Suprapubic skin (tissue), 4 donors: ENCODE measurements at regions not wholly inside any gene's neighbourhood (a gene's known extent, or its start where the extent isn't known, plus 50 kb on each side); places are given as distances from the start of the nearest gene placed in this dataset.
"Not testable (repeated sequence)": the region's sequence is repeated elsewhere in the genome, so short reads cannot be mapped to it uniquely, and the experiment has no call there.

Experiments used
- DNase-seq, 2 donors: peaks; one replicate each; pipeline ENCODE4 v3.0.0-alpha.2; 2019; ENCODE audit warnings: low spot score in 2 of 2
- H3K27ac ChIP-seq: fragments of 200-600 bp; sonication (generic); one replicate; pipeline ENCODE4 v1.5.1; 2019
- H3K27me3 ChIP-seq: fragments of 200-600 bp; sonication (generic); one replicate; pipeline ENCODE4 v1.5.1; 2019
- H3K36me3 ChIP-seq: fragments of 200-600 bp; sonication (generic); one replicate; pipeline ENCODE4 v1.5.1; 2019
- H3K4me1 ChIP-seq: fragments of 200-600 bp; sonication (generic); one replicate; pipeline ENCODE4 v1.5.1; 2019
- H3K4me3 ChIP-seq: fragments of 200-600 bp; sonication (generic); one replicate; pipeline ENCODE4 v1.5.1; 2019; ENCODE audit warnings: mild to moderate bottlenecking
- H3K9me3 ChIP-seq: fragments of 200-600 bp; sonication (generic); one replicate; pipeline ENCODE4 v1.5.1; 2019
- EP300 ChIP-seq: sonication (generic); formaldehyde crosslinking; IDR thresholded peaks from one replicate; pipeline ENCODE4 v1.6.1; 2017; ENCODE audit warnings: antibody characterized with exemption
- POLR2A ChIP-seq, 2 donors: fragments of 450-650 bp; IDR thresholded peaks; one replicate each; pipeline ENCODE4 v1.6.1; 2017; ENCODE audit warnings: antibody characterized with exemption in 2 of 2, mild to moderate bottlenecking in 2 of 2, moderate library complexity in 2 of 2
- POLR2AphosphoS5 ChIP-seq, 3 donors: sonication (generic); formaldehyde crosslinking; IDR thresholded peaks; one replicate each; pipeline ENCODE4 v1.6.1; 2017; ENCODE audit warnings: antibody characterized with exemption in 3 of 3
- WGBS: methylation state at CpG from one replicate; pipeline ENCODE4 v1.1.5; 2018; 5-methylcytosine and 5-hydroxymethylcytosine counted together
- TF ChIP-seq, protein P1 (sequence below), 2 donors: fragments of 200-600 bp in 1 of 2; fragments of 450-650 bp in 1 of 2; sonication (generic) in 1 of 2; IDR thresholded peaks; one replicate each; pipeline ENCODE4 v1.5.1; 2016 to 2019; ENCODE audit warnings: antibody characterized with exemption in 2 of 2, mild to moderate bottlenecking in 1 of 2, moderate library complexity in 1 of 2

DNA sequence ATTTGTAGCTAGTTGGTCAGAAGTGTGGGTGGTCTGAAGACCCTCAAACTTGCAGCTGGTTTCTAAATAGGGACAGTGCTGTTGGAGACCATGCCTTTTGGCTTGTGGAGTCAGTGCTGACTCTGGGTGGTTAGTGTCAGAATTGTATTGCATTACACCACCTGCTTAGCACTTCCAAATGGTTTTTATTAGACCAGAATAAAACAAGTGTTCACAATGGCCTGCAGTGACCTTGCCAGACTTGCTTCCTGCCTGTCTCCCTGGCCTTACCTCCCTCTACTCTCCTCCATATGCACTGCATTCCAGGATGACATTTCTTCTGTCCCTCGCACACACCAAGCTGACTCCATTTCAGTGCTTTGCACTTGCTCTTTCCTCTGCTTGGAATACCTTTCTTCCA is 72.7 kb upstream of the CNIH3 start:
- H3K4me3 ChIP-seq = no peak overlapping the region
- peaks cover 32% of the 10 kb centered on the region for H3K4me1 ChIP-seq
- WGBS = 96% methylated on average over 1 of the region's 1 CpG
- peak overlapping the region; percentile 13 for H3K27ac ChIP-seq
- DNase-seq = no peak
- H3K27me3 ChIP-seq = no peaks in the 10 kb centered on the region
- H3K36me3 ChIP-seq = no peaks in the 10 kb centered on the region
- no peaks in the 10 kb centered on the region for H3K9me3 ChIP-seq
- TF ChIP-seq, protein P1, sequence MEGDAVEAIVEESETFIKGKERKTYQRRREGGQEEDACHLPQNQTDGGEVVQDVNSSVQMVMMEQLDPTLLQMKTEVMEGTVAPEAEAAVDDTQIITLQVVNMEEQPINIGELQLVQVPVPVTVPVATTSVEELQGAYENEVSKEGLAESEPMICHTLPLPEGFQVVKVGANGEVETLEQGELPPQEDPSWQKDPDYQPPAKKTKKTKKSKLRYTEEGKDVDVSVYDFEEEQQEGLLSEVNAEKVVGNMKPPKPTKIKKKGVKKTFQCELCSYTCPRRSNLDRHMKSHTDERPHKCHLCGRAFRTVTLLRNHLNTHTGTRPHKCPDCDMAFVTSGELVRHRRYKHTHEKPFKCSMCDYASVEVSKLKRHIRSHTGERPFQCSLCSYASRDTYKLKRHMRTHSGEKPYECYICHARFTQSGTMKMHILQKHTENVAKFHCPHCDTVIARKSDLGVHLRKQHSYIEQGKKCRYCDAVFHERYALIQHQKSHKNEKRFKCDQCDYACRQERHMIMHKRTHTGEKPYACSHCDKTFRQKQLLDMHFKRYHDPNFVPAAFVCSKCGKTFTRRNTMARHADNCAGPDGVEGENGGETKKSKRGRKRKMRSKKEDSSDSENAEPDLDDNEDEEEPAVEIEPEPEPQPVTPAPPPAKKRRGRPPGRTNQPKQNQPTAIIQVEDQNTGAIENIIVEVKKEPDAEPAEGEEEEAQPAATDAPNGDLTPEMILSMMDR (IDR thresholded peaks at IDR 0.05) = no peak
- TF ChIP-seq EP300 (no peak), POLR2A (IDR thresholded peaks at IDR 0.05) (no peak)

DNA sequence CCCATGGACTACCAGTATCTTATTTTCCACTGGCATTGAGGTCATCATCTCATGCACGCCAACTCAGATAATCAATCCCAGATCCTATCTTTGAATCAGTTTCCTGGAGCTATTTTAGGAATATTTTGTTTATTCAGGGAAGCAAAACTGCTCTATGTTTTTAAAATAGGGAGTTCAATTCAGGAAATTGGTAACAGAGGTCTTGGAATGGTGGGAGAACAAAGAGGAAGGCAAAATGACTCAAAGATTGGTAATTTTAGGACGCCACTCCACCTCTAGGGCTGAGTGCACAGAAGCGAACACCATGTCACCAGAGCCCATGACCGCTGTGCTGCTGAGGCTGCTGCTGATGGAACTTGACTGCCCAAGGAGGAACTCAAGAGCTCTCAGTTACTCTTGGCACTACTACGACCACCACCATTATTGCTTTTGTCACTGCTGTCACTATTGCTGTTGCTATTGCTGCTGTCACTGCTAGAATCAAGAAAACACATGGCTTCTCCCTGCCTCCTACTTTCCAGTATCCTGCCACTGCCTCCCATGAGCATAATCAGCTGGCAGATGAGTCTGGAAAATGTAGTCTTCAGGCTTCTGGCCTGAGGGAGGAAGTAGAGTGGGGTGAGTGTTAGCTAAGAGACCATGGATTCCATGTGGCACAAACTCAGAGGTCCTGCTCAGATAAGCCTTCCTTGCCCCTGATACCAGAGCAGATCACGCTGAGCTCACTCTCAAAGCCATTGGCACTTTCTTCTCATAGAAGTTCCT is 71.6 kb upstream of the CNIH3 start:
- Histone ChIP-seq H3K4me1 (peaks cover 32% of the 10 kb centered on the region), H3K27ac (peak overlapping the region; percentile 14), H3K36me3 (no peaks in the 10 kb centered on the region), H3K27me3 (no peaks in the 10 kb centered on the region), H3K4me3 (no peak overlapping the region), H3K9me3 (no peaks in the 10 kb centered on the region)
- TF ChIP-seq, protein P1 (IDR thresholded peaks at IDR 0.05) = no peak
- TF ChIP-seq POLR2A (IDR thresholded peaks at IDR 0.05) (no peak), POLR2AphosphoS5 (IDR thresholded peaks at IDR 0.05) (no peak), EP300 (no peak)
- no peak for DNase-seq
- WGBS = 71% methylated on average over 6 of the region's 6 CpGs

DNA sequence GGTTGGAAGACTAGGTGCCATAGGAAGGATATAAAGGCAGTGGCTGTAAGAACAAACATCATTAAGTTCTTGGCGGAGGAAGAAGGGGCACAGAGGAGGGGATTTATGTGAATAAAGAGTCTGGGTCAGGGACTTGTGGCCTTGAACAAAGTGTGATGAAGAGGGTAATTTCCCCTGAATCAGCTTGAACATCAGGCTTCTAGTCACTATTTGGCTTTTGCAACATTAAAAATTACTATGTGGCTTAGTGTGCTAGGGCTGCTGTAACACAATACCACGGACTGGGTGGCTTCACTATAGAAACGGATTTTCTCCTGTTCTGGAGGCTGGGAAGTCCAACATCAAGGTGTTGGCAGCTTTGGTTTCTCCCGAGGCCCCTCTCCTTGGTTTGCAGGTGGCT is 70.5 kb upstream of the CNIH3 start:
- TF ChIP-seq EP300 (no peak), POLR2AphosphoS5 (IDR thresholded peaks at IDR 0.05) (no peak), POLR2A (IDR thresholded peaks at IDR 0.05) (no peak)
- TF ChIP-seq, protein P1 (IDR thresholded peaks at IDR 0.05) = no peak
- Histone ChIP-seq H3K36me3 (no peaks in the 10 kb centered on the region), H3K27ac (no peak overlapping the region), H3K9me3 (no peaks in the 10 kb centered on the region), H3K4me3 (no peak overlapping the region), H3K27me3 (no peaks in the 10 kb centered on the region), H3K4me1 (peaks cover 23% of the 10 kb centered on the region)
- no peak for DNase-seq
- WGBS = 86% methylated on average over 4 of the region's 4 CpGs

DNA sequence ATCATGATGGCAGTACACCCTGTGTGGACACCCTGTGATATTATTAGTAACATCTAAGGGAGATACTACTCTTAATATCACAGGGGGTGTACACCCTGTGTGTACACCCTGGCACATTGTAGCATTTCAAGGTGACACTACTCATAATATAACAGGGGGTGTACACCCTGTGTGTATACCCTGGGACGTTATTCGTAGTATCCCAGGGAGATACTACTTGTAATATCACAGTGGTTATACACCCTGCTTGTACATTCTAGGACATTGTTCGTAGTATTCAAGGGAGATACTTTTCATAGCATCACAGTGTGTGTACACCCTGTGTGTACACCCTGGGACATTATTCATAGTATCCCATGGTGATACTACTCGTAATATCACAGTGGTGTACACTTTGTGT is 67.4 kb upstream of the CNIH3 start:
- no peak for TF ChIP-seq POLR2AphosphoS5 (IDR thresholded peaks at IDR 0.05)
- Histone ChIP-seq H3K9me3 (no peaks in the 10 kb centered on the region), H3K4me3 (no peak overlapping the region), H3K4me1 (peaks cover 7% of the 10 kb centered on the region), H3K36me3 (no peaks in the 10 kb centered on the region), H3K27ac (no peak overlapping the region), H3K27me3 (no peaks in the 10 kb centered on the region)
- DNase-seq = no peak
- WGBS = 93% methylated on average over 4 of the region's 4 CpGs

DNA sequence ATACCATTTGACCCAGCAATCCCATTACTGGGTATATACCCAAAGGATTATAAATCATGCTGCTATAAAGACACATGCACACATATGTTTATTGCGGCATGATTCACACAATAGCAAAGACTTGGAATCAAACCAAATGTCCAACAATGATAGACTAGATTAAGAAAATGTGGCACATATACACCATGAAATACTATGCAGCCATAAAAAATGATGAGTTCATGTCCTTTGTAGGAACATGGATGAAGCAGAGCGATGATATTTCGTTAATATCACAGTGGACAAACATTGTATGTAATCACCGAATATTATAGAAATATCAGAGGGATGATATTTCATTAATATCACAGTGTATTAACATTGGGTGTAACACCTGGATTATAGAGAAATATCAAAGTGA is 64.9 kb upstream of the CNIH3 start:
- not testable (repeated sequence) for H3K36me3 ChIP-seq, DNase-seq, H3K4me3 ChIP-seq, H3K4me1 ChIP-seq, H3K27me3 ChIP-seq, H3K27ac ChIP-seq, H3K9me3 ChIP-seq
- 98% methylated on average over 4 of the region's 4 CpGs for WGBS

DNA sequence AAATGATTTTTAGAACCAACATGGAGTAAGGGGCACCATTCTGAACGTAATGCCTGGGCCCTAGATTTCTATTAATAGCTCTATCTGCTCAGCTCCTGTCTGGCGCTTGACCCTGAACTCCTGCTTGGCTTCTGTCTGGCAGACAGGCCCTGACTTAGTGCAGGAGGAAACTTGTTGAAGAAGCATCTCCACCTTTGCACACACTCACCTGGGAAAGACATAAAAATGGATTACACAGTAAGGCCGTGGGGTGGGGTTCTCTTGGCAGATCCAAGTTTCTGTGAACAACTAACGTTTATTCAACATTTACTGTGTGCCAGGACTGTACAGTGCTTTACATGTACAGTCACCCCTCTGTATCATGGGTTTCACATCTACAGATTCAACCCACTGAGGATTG is 62.1 kb upstream of the CNIH3 start:
- TF ChIP-seq, protein P1 (IDR thresholded peaks at IDR 0.05) = no peak
- TF ChIP-seq EP300 (no peak), POLR2A (IDR thresholded peaks at IDR 0.05) (no peak)
- no peaks in the 10 kb centered on the region for H3K27me3 ChIP-seq
- WGBS = 27% methylated on average over 4 of the region's 4 CpGs
- DNase-seq = no peak
- no peaks in the 10 kb centered on the region for H3K36me3 ChIP-seq
- H3K4me1 ChIP-seq = no peaks in the 10 kb centered on the region
- no peak overlapping the region for H3K4me3 ChIP-seq
- no peak overlapping the region for H3K27ac ChIP-seq
- H3K9me3 ChIP-seq = no peaks in the 10 kb centered on the region
